Mesenchymal stem cell (in vitro differentiated cells and primary cell): ENCODE measurements at regions not wholly inside any gene's neighbourhood (a gene's known extent, or its start where the extent isn't known, plus 50 kb on each side); places are given as distances from the start of the nearest gene placed in this dataset.

ENCODE experiments used
- DNase-seq: peaks from one replicate; pipeline ENCODE4 v3.0.0-alpha.2; 2013
- H2AFZ ChIP-seq: one replicate; pipeline ENCODE4 v1.6.1; 2013; ENCODE audit warnings: low read depth, mild to moderate bottlenecking, control low read depth, inconsistent platforms, low read length, moderate library complexity
- H2AK5ac ChIP-seq: 2 replicates; pipeline ENCODE4 v1.6.1; 2013; ENCODE audit warnings: low read length, moderate library complexity, mild to moderate bottlenecking, inconsistent platforms; ENCODE audit not compliant: severe bottlenecking
- H2BK120ac ChIP-seq: one replicate; pipeline ENCODE4 v1.6.1; 2013; ENCODE audit warnings: low read depth, mild to moderate bottlenecking, inconsistent platforms, low read length, moderate library complexity
- H2BK12ac ChIP-seq, 2 experiments: one replicate each; pipeline ENCODE4 v1.6.1; 2013; ENCODE audit warnings: inconsistent platforms in 2 of 2, low read length in 2 of 2, mild to moderate bottlenecking in 2 of 2, moderate library complexity in 2 of 2, control low read depth in 1 of 2
- H2BK15ac ChIP-seq: one replicate; pipeline ENCODE4 v1.6.1; 2013; ENCODE audit warnings: mild to moderate bottlenecking, low read depth, inconsistent platforms; ENCODE audit not compliant: poor library complexity, severe bottlenecking
- H2BK5ac ChIP-seq: 2 replicates; pipeline ENCODE4 v1.6.1; 2013; ENCODE audit warnings: low read depth, mild to moderate bottlenecking, low read length, control low read depth, inconsistent platforms; ENCODE audit not compliant: poor library complexity, severe bottlenecking
- H3K14ac ChIP-seq, 2 experiments: one replicate each; pipeline ENCODE4 v1.6.1; 2013; ENCODE audit warnings: inconsistent platforms in 2 of 2, low read length in 2 of 2, control low read depth in 1 of 2, mild to moderate bottlenecking in 1 of 2, moderate library complexity in 1 of 2
- H3K18ac ChIP-seq, 2 experiments: one replicate each; pipeline ENCODE4 v1.6.1; 2013; ENCODE audit warnings: inconsistent platforms in 2 of 2, low read length in 2 of 2, control low read depth in 1 of 2, low read depth in 1 of 2, mild to moderate bottlenecking in 1 of 2
- H3K23ac ChIP-seq, 2 experiments: one replicate each; pipeline ENCODE4 v1.6.1; 2013; ENCODE audit warnings: inconsistent platforms in 2 of 2, low read length in 2 of 2, mild to moderate bottlenecking in 2 of 2, moderate library complexity in 2 of 2, control low read depth in 1 of 2
- H3K27ac ChIP-seq: 2 replicates; pipeline ENCODE4 v1.5.1; 2013; ENCODE audit warnings: mild to moderate bottlenecking, moderate library complexity, low read length, control low read depth, inconsistent platforms; ENCODE audit not compliant: poor library complexity, severe bottlenecking
- H3K27me3 ChIP-seq, 2 experiments: 2 replicates each; pipeline versions ENCODE4 v1.6.1 to v1.7.0; 2013; ENCODE audit warnings: low read length in 2 of 2, mild to moderate bottlenecking in 2 of 2, moderate library complexity in 2 of 2, control low read depth in 1 of 2, inconsistent platforms in 1 of 2; ENCODE audit not compliant: control insufficient read depth in 1 of 2, insufficient read depth in 1 of 2
- H3K36me3 ChIP-seq, 2 experiments: 2 replicates each; pipeline versions ENCODE4 v1.6.1 to v1.7.0; 2013; ENCODE audit warnings: low read length in 2 of 2, control low read depth in 1 of 2, inconsistent platforms in 1 of 2, low read depth in 1 of 2, mild to moderate bottlenecking in 1 of 2; ENCODE audit not compliant: insufficient read depth in 2 of 2, control insufficient read depth in 1 of 2
- H3K4ac ChIP-seq, 2 experiments: one replicate each; pipeline ENCODE4 v1.6.1; 2013; ENCODE audit warnings: inconsistent platforms in 2 of 2, low read length in 2 of 2, mild to moderate bottlenecking in 2 of 2, moderate library complexity in 2 of 2, control low read depth in 1 of 2, low read depth in 1 of 2
- H3K4me1 ChIP-seq: 2 replicates; pipeline ENCODE4 v1.6.1; 2013; ENCODE audit warnings: low read depth, low read length, control low read depth; ENCODE audit not compliant: control insufficient read depth, insufficient read depth
- H3K4me2 ChIP-seq: 2 replicates; pipeline ENCODE4 v1.6.1; 2013; ENCODE audit warnings: low read length, mild to moderate bottlenecking, inconsistent platforms; ENCODE audit not compliant: poor library complexity, severe bottlenecking
- H3K4me3 ChIP-seq, 2 experiments: 2 replicates each; pipeline versions ENCODE4 v1.5.1 to v1.7.0; 2013; ENCODE audit warnings: low read length in 2 of 2, mild to moderate bottlenecking in 2 of 2, control low read depth in 1 of 2, low read depth in 1 of 2; ENCODE audit not compliant: insufficient read depth in 1 of 2
- H3K79me1 ChIP-seq: replicated peaks from 2 replicates; pipeline ENCODE4 v1.6.1; 2013; ENCODE audit warnings: mild to moderate bottlenecking, control low read depth, low read length, inconsistent platforms; ENCODE audit not compliant: poor library complexity, severe bottlenecking
- H3K9ac ChIP-seq: 2 replicates; pipeline ENCODE4 v1.7.0; 2013; ENCODE audit warnings: mild to moderate bottlenecking, low read length, moderate library complexity
- H3K9me3 ChIP-seq: 2 replicates; pipeline ENCODE4 v1.7.0; 2013; ENCODE audit warnings: mild to moderate bottlenecking, low read length; ENCODE audit not compliant: control insufficient read depth
- H4K8ac ChIP-seq: one replicate; pipeline ENCODE4 v1.6.1; 2013; ENCODE audit warnings: inconsistent platforms, mild to moderate bottlenecking, low read length, moderate library complexity
- H4K91ac ChIP-seq: one replicate; pipeline ENCODE4 v1.6.1; 2013; ENCODE audit warnings: mild to moderate bottlenecking, low read length, inconsistent platforms
- WGBS: methylation state at CpG from one replicate; pipeline ENCODE4 v1.1.7; 2013; ENCODE audit warnings: mixed read lengths; 5-methylcytosine and 5-hydroxymethylcytosine counted together

- Histone ChIP-seq H3K79me1 (no peaks in the 10 kb centered on the region), H3K27ac (no peak overlapping the region), H3K23ac (no peak overlapping the region), H4K91ac (no peak overlapping the region), H4K8ac (no peak overlapping the region), H2AK5ac (no peak overlapping the region), H2BK5ac (no peak overlapping the region), H2BK12ac (no peak overlapping the region), H3K9ac (no peak overlapping the region), H3K27me3 (no peaks in the 10 kb centered on the region), H3K4me2 (no peak overlapping the region), H3K4ac (no peak overlapping the region), H3K9me3 (no peaks in the 10 kb centered on the region), H3K36me3 (no peaks in the 10 kb centered on the region), H2BK15ac (no peak overlapping the region), H2BK120ac (no peak overlapping the region), H2AFZ (no peak overlapping the region), H3K4me1 (no peaks in the 10 kb centered on the region), H3K18ac (no peak overlapping the region), H3K4me3 (no peak overlapping the region), H3K14ac (no peak overlapping the region)
- WGBS: 94% methylated on average over 3 of the region's 3 CpGs
- peak; percentile 4 for DNase-seq
Observed at GRCh38 chr13:60788156-60788829, 391.3 kb downstream of the TDRD3 start.

GRCh38 chr13:60787083-60787482 lies 390.1 kb downstream of the TDRD3 start:
- DNase-seq: no peak
- no peaks in the 10 kb centered on the region for H3K4me1 ChIP-seq
- H4K91ac ChIP-seq: no peak overlapping the region
- no peak overlapping the region for H3K4ac ChIP-seq
- no peak overlapping the region for H4K8ac ChIP-seq
- no peak overlapping the region for H3K23ac ChIP-seq
- peaks cover 4% of the 10 kb centered on the region for H3K9me3 ChIP-seq
- no peak overlapping the region for H2BK15ac ChIP-seq
- no peak overlapping the region for H3K27ac ChIP-seq
- H3K4me2 ChIP-seq: no peak overlapping the region
- no peaks in the 10 kb centered on the region for H3K27me3 ChIP-seq
- no peak overlapping the region for H2BK12ac ChIP-seq
- no peaks in the 10 kb centered on the region for H3K36me3 ChIP-seq
- H3K4me3 ChIP-seq: no peak overlapping the region
- H2AK5ac ChIP-seq: no peak overlapping the region
- no peaks in the 10 kb centered on the region for H3K79me1 ChIP-seq
- no peak overlapping the region for H3K9ac ChIP-seq
- H3K14ac ChIP-seq: no peak overlapping the region
- no peak overlapping the region for H3K18ac ChIP-seq
- H2BK120ac ChIP-seq: no peak overlapping the region
- H2AFZ ChIP-seq: no peak overlapping the region
- H2BK5ac ChIP-seq: no peak overlapping the region

GRCh38 chr13:60772726-60773125 lies 375.7 kb downstream of the TDRD3 start:
- no peak overlapping the region for H4K8ac ChIP-seq
- no peaks in the 10 kb centered on the region for H3K4me1 ChIP-seq
- H2AK5ac ChIP-seq: no peak overlapping the region
- H3K18ac ChIP-seq: no peak overlapping the region
- H2AFZ ChIP-seq: no peak overlapping the region
- no peaks in the 10 kb centered on the region for H3K27me3 ChIP-seq
- no peaks in the 10 kb centered on the region for H3K79me1 ChIP-seq
- H2BK12ac ChIP-seq: no peak overlapping the region
- no peak overlapping the region for H3K4me3 ChIP-seq
- H2BK15ac ChIP-seq: no peak overlapping the region
- no peak overlapping the region for H4K91ac ChIP-seq
- no peaks in the 10 kb centered on the region for H3K36me3 ChIP-seq
- DNase-seq: no peak
- H3K27ac ChIP-seq: no peak overlapping the region
- H3K23ac ChIP-seq: no peak overlapping the region
- no peak overlapping the region for H3K14ac ChIP-seq
- H3K4ac ChIP-seq: no peak overlapping the region
- no peak overlapping the region for H3K4me2 ChIP-seq
- no peak overlapping the region for H2BK120ac ChIP-seq
- no peaks in the 10 kb centered on the region for H3K9me3 ChIP-seq
- H3K9ac ChIP-seq: no peak overlapping the region
- H2BK5ac ChIP-seq: no peak overlapping the region

- Histone ChIP-seq H4K91ac (no peak overlapping the region), H3K14ac (no peak overlapping the region), H3K79me1 (no peaks in the 10 kb centered on the region), H3K4me1 (peaks cover 2% of the 10 kb centered on the region), H3K4me2 (no peak overlapping the region), H3K27ac (peak overlapping the region; percentile 21), H3K18ac (no peak overlapping the region), H4K8ac (no peak overlapping the region), H2BK5ac (no peak overlapping the region), H3K4ac (no peak overlapping the region), H3K23ac (no peak overlapping the region), H2BK15ac (no peak overlapping the region), H2AK5ac (no peak overlapping the region), H3K27me3 (no peaks in the 10 kb centered on the region), H2AFZ (no peak overlapping the region), H2BK12ac (no peak overlapping the region), H3K36me3 (no peaks in the 10 kb centered on the region), H3K9ac (no peak overlapping the region), H3K9me3 (no peaks in the 10 kb centered on the region), H2BK120ac (no peak overlapping the region), H3K4me3 (no peak overlapping the region)
- WGBS: 79% methylated on average over 4 of the region's 5 CpGs
- peak; percentile 28 for DNase-seq
Observed at GRCh38 chr13:60765700-60766411, 368.8 kb downstream of the TDRD3 start.
